Glutamatergic neuron (in vitro differentiated cells): ENCODE measurements at regions not wholly inside any gene's neighbourhood (a gene's known extent, or its start where the extent isn't known, plus 50 kb on each side); places are given as distances from the start of the nearest gene placed in this dataset.
"Not testable (repeated sequence)": the region's sequence is repeated elsewhere in the genome, so short reads cannot be mapped to it uniquely, and the experiment has no call there.

Experiments
- DNase-seq: peaks from one replicate; pipeline ENCODE4 v3.0.0; 2022
- H3K27ac Mint-ChIP-seq: one replicate; pipeline ENCODE4 v1.8.0; 2020; ENCODE audit warnings: mild to moderate bottlenecking, mixed read lengths, inconsistent platforms; ENCODE audit not compliant: unreplicated experiment
- H3K27me3 Mint-ChIP-seq: one replicate; pipeline ENCODE4 v1.8.0; 2020; ENCODE audit warnings: mild to moderate bottlenecking, moderate library complexity, mixed read lengths, inconsistent platforms; ENCODE audit not compliant: unreplicated experiment
- H3K36me3 Mint-ChIP-seq: one replicate; pipeline ENCODE4 v1.8.0; 2020; ENCODE audit warnings: mild to moderate bottlenecking, mixed read lengths, inconsistent platforms; ENCODE audit not compliant: unreplicated experiment
- H3K4me1 Mint-ChIP-seq: one replicate; pipeline ENCODE4 v1.8.0; 2020; ENCODE audit warnings: mild to moderate bottlenecking, low read depth, mixed read lengths, inconsistent platforms; ENCODE audit not compliant: unreplicated experiment
- H3K4me3 Mint-ChIP-seq: one replicate; pipeline ENCODE4 v1.8.0; 2020; ENCODE audit warnings: mild to moderate bottlenecking, mixed read lengths, inconsistent platforms; ENCODE audit not compliant: unreplicated experiment
- H3K9me3 Mint-ChIP-seq: one replicate; pipeline ENCODE4 v1.8.0; 2020; ENCODE audit warnings: mild to moderate bottlenecking, moderate library complexity, mixed read lengths, inconsistent platforms; ENCODE audit not compliant: unreplicated experiment
- TF ChIP-seq, protein P1 (sequence below): fragments of 200-600 bp; sonication (generic); IDR thresholded peaks from one replicate; pipeline ENCODE4 v1.5.0; 2021; ENCODE audit not compliant: partially characterized antibody, unreplicated experiment

DNA sequence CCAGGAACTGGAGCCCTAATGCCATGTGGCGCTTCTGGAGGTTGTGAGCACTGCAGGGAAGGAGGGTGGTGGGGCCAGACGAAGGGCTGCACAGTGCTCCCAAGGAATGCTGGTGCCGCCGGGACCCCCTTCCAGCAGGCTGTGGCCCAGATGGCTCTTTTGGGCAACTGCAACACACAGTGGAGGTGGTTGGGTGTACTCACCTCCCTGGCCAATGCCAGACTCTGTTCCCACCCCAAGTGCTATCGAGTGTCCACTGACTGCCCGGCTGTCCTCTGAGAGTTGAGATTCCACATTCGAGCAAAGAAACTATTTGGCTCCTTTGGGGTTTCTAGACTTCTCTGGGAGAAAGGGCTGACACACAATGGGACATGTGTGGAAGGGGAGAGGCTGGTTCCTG lies 167.9 kb downstream of the RGS9 start:
- Mint-ChIP-seq H3K36me3 (peaks cover 7% of the 10 kb centered on the region), H3K4me1 (no peaks in the 10 kb centered on the region), H3K27me3 (peaks cover 1% of the 10 kb centered on the region), H3K9me3 (no peaks in the 10 kb centered on the region), H3K4me3 (no peak overlapping the region), H3K27ac (no peak overlapping the region)
- TF ChIP-seq, protein P1, sequence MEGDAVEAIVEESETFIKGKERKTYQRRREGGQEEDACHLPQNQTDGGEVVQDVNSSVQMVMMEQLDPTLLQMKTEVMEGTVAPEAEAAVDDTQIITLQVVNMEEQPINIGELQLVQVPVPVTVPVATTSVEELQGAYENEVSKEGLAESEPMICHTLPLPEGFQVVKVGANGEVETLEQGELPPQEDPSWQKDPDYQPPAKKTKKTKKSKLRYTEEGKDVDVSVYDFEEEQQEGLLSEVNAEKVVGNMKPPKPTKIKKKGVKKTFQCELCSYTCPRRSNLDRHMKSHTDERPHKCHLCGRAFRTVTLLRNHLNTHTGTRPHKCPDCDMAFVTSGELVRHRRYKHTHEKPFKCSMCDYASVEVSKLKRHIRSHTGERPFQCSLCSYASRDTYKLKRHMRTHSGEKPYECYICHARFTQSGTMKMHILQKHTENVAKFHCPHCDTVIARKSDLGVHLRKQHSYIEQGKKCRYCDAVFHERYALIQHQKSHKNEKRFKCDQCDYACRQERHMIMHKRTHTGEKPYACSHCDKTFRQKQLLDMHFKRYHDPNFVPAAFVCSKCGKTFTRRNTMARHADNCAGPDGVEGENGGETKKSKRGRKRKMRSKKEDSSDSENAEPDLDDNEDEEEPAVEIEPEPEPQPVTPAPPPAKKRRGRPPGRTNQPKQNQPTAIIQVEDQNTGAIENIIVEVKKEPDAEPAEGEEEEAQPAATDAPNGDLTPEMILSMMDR: no peak
- no peak for DNase-seq

DNA sequence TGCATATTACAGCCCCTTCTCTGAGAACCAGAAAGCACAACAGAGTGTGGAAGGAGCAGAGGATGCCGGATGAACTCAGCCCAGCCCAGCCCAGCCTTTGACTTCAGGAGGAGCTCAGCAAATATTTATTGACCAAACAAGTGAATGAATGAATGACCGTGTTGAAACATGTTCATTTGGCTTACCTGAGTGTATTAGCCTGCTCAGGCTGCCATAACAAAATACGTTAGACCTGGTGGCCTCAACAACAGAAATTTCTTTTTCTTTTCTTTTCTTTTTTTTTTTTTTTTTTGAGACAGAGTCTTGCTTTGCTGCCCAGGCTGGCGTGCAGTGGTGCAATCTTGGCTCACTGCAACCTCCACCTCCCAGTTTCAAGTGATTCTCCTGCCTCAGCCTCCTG lies 164.7 kb downstream of the RGS9 start:
- DNase-seq, H3K4me1 Mint-ChIP-seq, H3K36me3 Mint-ChIP-seq, H3K4me3 Mint-ChIP-seq, H3K9me3 Mint-ChIP-seq, H3K27ac Mint-ChIP-seq, H3K27me3 Mint-ChIP-seq: not testable (repeated sequence)

DNA sequence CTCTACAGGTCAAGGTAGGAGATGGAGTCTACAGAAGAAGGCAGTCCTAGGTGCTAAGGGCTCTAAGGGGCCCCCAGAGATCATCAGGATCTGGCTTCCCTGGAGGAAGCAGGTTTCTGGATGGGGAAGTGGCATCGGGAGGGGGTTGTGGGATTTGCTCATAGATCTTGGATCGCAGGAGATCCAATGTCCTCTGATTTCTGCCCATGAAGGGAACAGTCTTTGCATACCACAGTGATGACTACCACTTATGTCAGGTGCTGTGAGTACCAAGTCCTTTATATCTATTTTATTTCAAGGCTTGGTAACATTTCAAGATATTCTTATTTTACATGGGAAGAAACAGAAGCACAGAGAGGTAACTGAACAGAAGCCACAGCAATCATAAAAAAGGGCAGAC lies 164.0 kb downstream of the RGS9 start:
- H3K9me3 Mint-ChIP-seq: no peaks in the 10 kb centered on the region
- peaks cover 7% of the 10 kb centered on the region for H3K36me3 Mint-ChIP-seq
- DNase-seq: no peak
- H3K27ac Mint-ChIP-seq: no peak overlapping the region
- TF ChIP-seq, protein P1: no peak
- H3K4me1 Mint-ChIP-seq: no peaks in the 10 kb centered on the region
- no peak overlapping the region for H3K4me3 Mint-ChIP-seq
- H3K27me3 Mint-ChIP-seq: no peaks in the 10 kb centered on the region

DNA sequence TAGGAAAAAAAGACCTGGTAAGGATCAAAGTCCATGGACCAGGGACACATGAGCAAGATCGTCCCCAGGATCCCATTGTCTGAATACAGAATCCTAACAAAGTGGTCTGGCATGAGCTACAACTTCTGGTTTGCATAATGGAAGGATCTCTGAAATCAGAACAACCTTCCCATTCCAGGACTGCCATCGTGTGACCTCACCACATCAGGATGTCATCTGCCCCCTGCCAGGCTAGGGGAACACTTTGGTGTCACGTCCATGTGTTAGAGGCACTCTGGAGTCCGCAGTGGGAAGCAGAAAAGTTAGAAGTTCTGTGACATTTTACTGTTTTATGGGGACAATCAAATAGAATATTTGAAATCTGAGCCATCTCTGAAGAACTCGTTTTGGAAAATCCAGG lies 160.7 kb downstream of the RGS9 start:
- DNase-seq: no peak
- Mint-ChIP-seq H3K27ac (no peak overlapping the region), H3K27me3 (no peaks in the 10 kb centered on the region), H3K4me3 (no peak overlapping the region), H3K9me3 (peaks cover 1% of the 10 kb centered on the region), H3K4me1 (no peaks in the 10 kb centered on the region), H3K36me3 (peaks cover 3% of the 10 kb centered on the region)
- TF ChIP-seq, protein P1: no peak

DNA sequence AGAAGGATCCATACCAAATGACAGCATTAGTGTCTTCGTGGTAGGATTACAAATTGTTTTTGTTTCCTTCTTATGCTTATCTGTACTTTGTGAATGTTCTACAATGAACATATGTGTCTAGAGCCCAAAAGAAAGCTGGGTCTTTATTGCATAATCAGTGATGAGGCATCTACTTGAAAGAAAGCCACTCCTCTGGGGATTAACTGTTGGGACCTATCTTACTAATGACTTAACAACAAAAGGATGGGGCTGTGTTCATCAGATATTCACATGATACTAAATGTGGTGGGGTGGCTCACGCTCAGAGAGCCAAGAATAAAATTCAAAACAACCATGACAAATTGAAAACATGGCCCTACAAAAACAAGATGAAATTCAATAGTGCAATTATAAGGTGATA lies 160.2 kb downstream of the RGS9 start:
- no peak overlapping the region for H3K27ac Mint-ChIP-seq
- no peak for DNase-seq
- no peak overlapping the region for H3K4me3 Mint-ChIP-seq
- no peaks in the 10 kb centered on the region for H3K36me3 Mint-ChIP-seq
- TF ChIP-seq, protein P1: no peak
- no peaks in the 10 kb centered on the region for H3K4me1 Mint-ChIP-seq
- H3K27me3 Mint-ChIP-seq: no peaks in the 10 kb centered on the region
- H3K9me3 Mint-ChIP-seq: peaks cover 1% of the 10 kb centered on the region
